ENCODE measurements at regions not wholly inside any gene's neighbourhood (a gene's known extent, or its start where the extent isn't known, plus 50 kb on each side); places are given as distances from the start of the nearest gene placed in this dataset.

GRCh38 chr1:208975456-208975855 lies 608.1 kb upstream of the CAMK1G start:
- Histone ChIP-seq H3K4me3 (replicated peaks in 1 of 3; ENCODE audit: low read depth in 2 of 3, low read length in 3 of 3) (no peak overlapping the region), H3K4me1 (ENCODE audit: control insufficient read depth in 1 of 2, insufficient read depth in 2 of 2, low read length in 2 of 2) (no peaks in the 10 kb centered on the region), H3K9ac (ENCODE audit: insufficient read depth, low read length, poor library complexity, severe bottlenecking) (no peak overlapping the region), H2AFZ (ENCODE audit: insufficient read depth, low read depth, low read length, poor library complexity, severe bottlenecking) (no peak overlapping the region), H3K4me2 (replicated peaks; ENCODE audit: extremely low read depth, low read length, poor library complexity, severe bottlenecking) (no peak overlapping the region), H4K20me1 (ENCODE audit: insufficient read depth, low read length) (no peaks in the 10 kb centered on the region), H3K79me2 (ENCODE audit: insufficient read depth, low read length) (no peaks in the 10 kb centered on the region), H3K27me3 (ENCODE audit: control insufficient read depth in 2 of 2, insufficient read depth in 2 of 2, low read length in 2 of 2) (no peaks in the 10 kb centered on the region), H3K9me3 (replicated peaks in 1 of 2; ENCODE audit: control insufficient read depth in 1 of 2, insufficient read depth in 1 of 2, low read length in 2 of 2) (no peaks in the 10 kb centered on the region), H3K36me3 (replicated peaks in 1 of 2; ENCODE audit: control insufficient read depth in 1 of 2, insufficient read depth in 2 of 2, low read length in 2 of 2) (no peaks in the 10 kb centered on the region), H3K27ac (ENCODE audit: low read depth in 1 of 2, low read length in 2 of 2) (no peak overlapping the region)
- WGBS (ENCODE audit: insufficient coverage) = no CpG with 5 or more reads among the region's 2 CpGs
- TF ChIP-seq, protein P1, sequence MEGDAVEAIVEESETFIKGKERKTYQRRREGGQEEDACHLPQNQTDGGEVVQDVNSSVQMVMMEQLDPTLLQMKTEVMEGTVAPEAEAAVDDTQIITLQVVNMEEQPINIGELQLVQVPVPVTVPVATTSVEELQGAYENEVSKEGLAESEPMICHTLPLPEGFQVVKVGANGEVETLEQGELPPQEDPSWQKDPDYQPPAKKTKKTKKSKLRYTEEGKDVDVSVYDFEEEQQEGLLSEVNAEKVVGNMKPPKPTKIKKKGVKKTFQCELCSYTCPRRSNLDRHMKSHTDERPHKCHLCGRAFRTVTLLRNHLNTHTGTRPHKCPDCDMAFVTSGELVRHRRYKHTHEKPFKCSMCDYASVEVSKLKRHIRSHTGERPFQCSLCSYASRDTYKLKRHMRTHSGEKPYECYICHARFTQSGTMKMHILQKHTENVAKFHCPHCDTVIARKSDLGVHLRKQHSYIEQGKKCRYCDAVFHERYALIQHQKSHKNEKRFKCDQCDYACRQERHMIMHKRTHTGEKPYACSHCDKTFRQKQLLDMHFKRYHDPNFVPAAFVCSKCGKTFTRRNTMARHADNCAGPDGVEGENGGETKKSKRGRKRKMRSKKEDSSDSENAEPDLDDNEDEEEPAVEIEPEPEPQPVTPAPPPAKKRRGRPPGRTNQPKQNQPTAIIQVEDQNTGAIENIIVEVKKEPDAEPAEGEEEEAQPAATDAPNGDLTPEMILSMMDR (IDR thresholded peaks at IDR 0.05) = no peak
- Mint-ChIP-seq H3K27ac (no peak overlapping the region), H3K9me3 (peaks cover 0 to 7% (median 0%) of the 10 kb centered on the region in 7 donors), H3K4me1 (no peaks in the 10 kb centered on the region), H3K27me3 (ENCODE audit: low read depth in 3 of 3) (no peaks in the 10 kb centered on the region), H3K36me3 (no peaks in the 10 kb centered on the region), H3K4me3 (no peak overlapping the region)
- intact Hi-C loops (cut with micrococcal nuclease) = no loop called here
- no peak for DNase-seq

DNA sequence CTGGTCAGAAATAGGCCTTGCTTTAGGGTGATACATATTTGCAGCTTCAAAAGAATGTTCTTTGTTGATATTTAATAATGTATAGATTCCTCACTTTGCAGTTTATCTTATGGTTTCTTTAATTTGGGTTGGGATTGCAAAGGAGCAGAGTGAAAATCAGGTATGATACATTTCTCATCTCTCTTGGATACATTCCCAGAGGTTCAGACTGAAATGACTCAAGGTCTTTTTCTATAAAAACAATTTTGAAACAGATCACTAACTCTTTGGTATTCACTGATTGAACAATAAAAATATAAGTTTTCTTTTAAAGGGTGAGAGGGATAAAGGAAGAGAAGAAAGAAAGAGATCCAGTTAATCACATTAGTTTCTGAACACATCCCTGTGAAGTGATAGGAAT lies 606.5 kb upstream of the CAMK1G start:
- H3K9ac ChIP-seq (ENCODE audit: insufficient read depth, low read length, poor library complexity, severe bottlenecking) = no peak overlapping the region
- no peak overlapping the region for H2AFZ ChIP-seq (ENCODE audit: insufficient read depth, low read depth, low read length, poor library complexity, severe bottlenecking)
- no peak overlapping the region for H3K4me2 ChIP-seq (replicated peaks; ENCODE audit: extremely low read depth, low read length, poor library complexity, severe bottlenecking)
- Mint-ChIP-seq H3K36me3 (no peaks in the 10 kb centered on the region), H3K9me3 (peaks cover 0 to 7% (median 0%) of the 10 kb centered on the region in 7 donors), H3K27ac (no peak overlapping the region), H3K4me1 (no peaks in the 10 kb centered on the region), H3K27me3 (ENCODE audit: low read depth in 3 of 3) (peaks cover 0 to 3% (median 0%) of the 10 kb centered on the region in 3 donors), H3K4me3 (no peak overlapping the region)
- TF ChIP-seq, protein P1 (IDR thresholded peaks at IDR 0.05) = no peak
- H3K9me3 ChIP-seq (replicated peaks in 1 of 2; ENCODE audit: control insufficient read depth in 1 of 2, insufficient read depth in 1 of 2, low read length in 2 of 2) = no peaks in the 10 kb centered on the region
- H4K20me1 ChIP-seq (ENCODE audit: insufficient read depth, low read length) = no peaks in the 10 kb centered on the region
- no peak overlapping the region for H3K27ac ChIP-seq (ENCODE audit: low read depth in 1 of 2, low read length in 2 of 2)
- intact Hi-C loops (cut with micrococcal nuclease) = no loop called here
- H3K27me3 ChIP-seq (ENCODE audit: control insufficient read depth in 2 of 2, insufficient read depth in 2 of 2, low read length in 2 of 2) = no peaks in the 10 kb centered on the region
- DNase-seq = no peak
- H3K4me3 ChIP-seq (replicated peaks in 1 of 3; ENCODE audit: low read depth in 2 of 3, low read length in 3 of 3) = no peak overlapping the region
- no peaks in the 10 kb centered on the region for H3K36me3 ChIP-seq (replicated peaks in 1 of 2; ENCODE audit: control insufficient read depth in 1 of 2, insufficient read depth in 2 of 2, low read length in 2 of 2)
- no peaks in the 10 kb centered on the region for H3K4me1 ChIP-seq (ENCODE audit: control insufficient read depth in 1 of 2, insufficient read depth in 2 of 2, low read length in 2 of 2)
- H3K79me2 ChIP-seq (ENCODE audit: insufficient read depth, low read length) = no peaks in the 10 kb centered on the region
